GM18502 (cell line): ENCODE measurements at regions not wholly inside any gene's neighbourhood (a gene's known extent, or its start where the extent isn't known, plus 50 kb on each side); places are given as distances from the start of the nearest gene placed in this dataset.
"Not testable (repeated sequence)": the region's sequence is repeated elsewhere in the genome, so short reads cannot be mapped to it uniquely, and the experiment has no call there.

Source experiments
- ATAC-seq: cut with Tn5 transposase; IDR thresholded peaks from one replicate; pipeline ENCODE4 v1.9.1; 2021; ENCODE audit warnings: mild to moderate bottlenecking; ENCODE audit not compliant: unreplicated experiment, poor library complexity

- no peak for ATAC-seq
Observed at GRCh38 chr3:27661797-27662196, 60.3 kb downstream of the EOMES start.

- ATAC-seq = peak; percentile 80
Observed at GRCh38 chr3:27659279-27660021, 62.7 kb downstream of the EOMES start.

GRCh38 chr3:27658741-27659140, 63.4 kb downstream of the EOMES start:
- no peak for ATAC-seq

- ATAC-seq = no peak
Observed at GRCh38 chr3:27657871-27658270, 64.3 kb downstream of the EOMES start.

GRCh38 chr3:27657404-27657803, 64.7 kb downstream of the EOMES start:
- ATAC-seq = no peak

GRCh38 chr3:27656790-27657189, 65.3 kb downstream of the EOMES start:
- no peak for ATAC-seq

- ATAC-seq = no peak
Observed at GRCh38 chr3:27655547-27655946, 66.6 kb downstream of the EOMES start.

GRCh38 chr3:27653803-27654558, 68.1 kb downstream of the EOMES start:
- ATAC-seq = no peak

GRCh38 chr3:27649277-27649676, 72.8 kb downstream of the EOMES start:
- ATAC-seq = no peak

GRCh38 chr3:27646896-27647295, 75.2 kb downstream of the EOMES start:
- no peak for ATAC-seq

- no peak for ATAC-seq
Observed at GRCh38 chr3:27644941-27645340, 77.2 kb downstream of the EOMES start.

GRCh38 chr3:27643355-27643754, 78.8 kb downstream of the EOMES start:
- no peak for ATAC-seq

- no peak for ATAC-seq
Observed at GRCh38 chr3:27642796-27643195, 79.3 kb downstream of the EOMES start.

GRCh38 chr3:27641888-27642601, 80.1 kb downstream of the EOMES start:
- ATAC-seq = no peak

GRCh38 chr3:27641271-27641800, 80.8 kb downstream of the EOMES start:
- no peak for ATAC-seq

- no peak for ATAC-seq
Observed at GRCh38 chr3:27639271-27639670, 82.9 kb downstream of the EOMES start.

- ATAC-seq = no peak
Observed at GRCh38 chr3:27638594-27638993, 83.5 kb downstream of the EOMES start.

- ATAC-seq = no peak
Observed at GRCh38 chr3:27637346-27637995, 84.7 kb downstream of the EOMES start.

- not testable (repeated sequence) for ATAC-seq
Observed at GRCh38 chr3:27635006-27635405, 87.1 kb downstream of the EOMES start.

GRCh38 chr3:27633224-27633545, 88.9 kb downstream of the EOMES start:
- ATAC-seq = peak; percentile 24
